GM10248 (cell line): ENCODE measurements at regions not wholly inside any gene's neighbourhood (a gene's known extent, or its start where the extent isn't known, plus 50 kb on each side); places are given as distances from the start of the nearest gene placed in this dataset.
"Not testable (repeated sequence)": the region's sequence is repeated elsewhere in the genome, so short reads cannot be mapped to it uniquely, and the experiment has no call there.

Experiments used
- CTCF ChIA-PET: fragments of 300-600 bp; sonication (Branson Sonifier 250); formaldehyde crosslinking; extraction: SDS; loops from one replicate; lab custom pipeline; 2021; ENCODE audit warnings: antibody characterized with exemption; lab: Yijun Ruan, JAX
- POLR2A ChIA-PET: fragments of 350-650 bp; sonication (Branson Sonifier 250); formaldehyde crosslinking; extraction: SDS; loops from one replicate; lab custom pipeline; 2020; ENCODE audit warnings: antibody characterized with exemption; lab: Yijun Ruan, JAX
- DNase-seq: peaks from one replicate; pipeline ENCODE4 v3.0.0; 2012; ENCODE audit errors: extremely low spot score
- CTCF ChIP-seq: IDR thresholded peaks from 2 replicates; pipeline ENCODE4 v1.5.1; 2012; ENCODE audit warnings: mild to moderate bottlenecking, low read depth; ENCODE audit errors: extremely low read depth, missing control alignments, control extremely low read depth

- DNase-seq: no peak
- ChIA-PET CTCF (interaction anchor here (1.7 to 2.2 kb wide), 2 partner anchors 28 to 186 kb away, joined by 5 to 6 read pairs; no protein-coding TSS in a partner anchor), POLR2A (no interaction called here)
- no peak for TF ChIP-seq CTCF
Measured at GRCh38 chr6:166803471-166803870, 152.9 kb downstream of the RNASET2 start.

GRCh38 chr6:166802401-166802800 lies 153.9 kb downstream of the RNASET2 start:
- no peak for DNase-seq
- no peak for TF ChIP-seq CTCF
- CTCF ChIA-PET: interaction anchor here (1.7 kb wide), 1 partner anchor 27 kb away, joined by 6 read pairs; no protein-coding TSS in a partner anchor

GRCh38 chr6:166800137-166800536 lies 156.2 kb downstream of the RNASET2 start:
- TF ChIP-seq CTCF: no peak
- DNase-seq: no peak
- POLR2A ChIA-PET: no interaction called here
- CTCF ChIA-PET: no interaction called here

More at GRCh38 chr6:166802401-166802800, 153.9 kb downstream of the RNASET2 start:
- POLR2A ChIA-PET: no interaction called here

- DNase-seq: no peak
- POLR2A ChIA-PET: no interaction called here
- CTCF ChIA-PET: interaction anchor here (1.2 to 2.1 kb wide), 2 partner anchors 24 to 192 kb away, joined by 5 to 6 read pairs; no protein-coding TSS in a partner anchor
- no peak for TF ChIP-seq CTCF
Measured at GRCh38 chr6:166798652-166799051, 157.7 kb downstream of the RNASET2 start.

- CTCF ChIA-PET: no interaction called here
- POLR2A ChIA-PET: no interaction called here
- no peak for TF ChIP-seq CTCF
- no peak for DNase-seq
Measured at GRCh38 chr6:166796610-166797009, 159.7 kb downstream of the RNASET2 start.

- CTCF ChIA-PET: no interaction called here
- POLR2A ChIA-PET: no interaction called here
- DNase-seq: no peak
- no peak for TF ChIP-seq CTCF
Measured at GRCh38 chr6:166795879-166796278, 160.5 kb downstream of the RNASET2 start.

GRCh38 chr6:166790808-166791207 lies 163.8 kb upstream of the RPS6KA2 start:
- POLR2A ChIA-PET, CTCF ChIA-PET, DNase-seq: not testable (repeated sequence)

- CTCF ChIA-PET: interaction anchor here (1.0 to 2.6 kb wide), 3 partner anchors 14 to 353 kb away, joined by 3 to 24 read pairs (median 13); no protein-coding TSS in a partner anchor
- POLR2A ChIA-PET, DNase-seq: not testable (repeated sequence)
Measured at GRCh38 chr6:166788846-166789529, 161.9 kb upstream of the RPS6KA2 start.
